OCI-LY1 (cell line): ENCODE measurements at regions not wholly inside any gene's neighbourhood (a gene's known extent, or its start where the extent isn't known, plus 50 kb on each side); places are given as distances from the start of the nearest gene placed in this dataset.
"Not testable (repeated sequence)": the region's sequence is repeated elsewhere in the genome, so short reads cannot be mapped to it uniquely, and the experiment has no call there.

ENCODE experiments used
- H2AFZ ChIP-seq: fragments of 200-600 bp; sonication (generic), shearing (Covaris generic); 2 replicates; pipeline ENCODE4 v1.6.0; 2014; ENCODE audit warnings: antibody characterized with exemption, mild to moderate bottlenecking, low read length
- H3F3A ChIP-seq: fragments of 200-600 bp; sonication (generic), shearing (Covaris generic); 2 replicates; pipeline ENCODE4 v1.6.0; 2014; ENCODE audit warnings: mild to moderate bottlenecking, antibody characterized with exemption, low read length, moderate library complexity; ENCODE audit not compliant: insufficient read depth
- H3K27ac ChIP-seq: fragments of 200-600 bp; sonication (generic); 2 replicates; pipeline ENCODE4 v1.5.1; 2014; ENCODE audit warnings: low read length, mixed run types, mild to moderate bottlenecking, low read depth; ENCODE audit not compliant: poor library complexity, severe bottlenecking
- H3K27me3 ChIP-seq: fragments of 200-600 bp; sonication (generic); 2 replicates; pipeline ENCODE4 v1.6.0; 2014; ENCODE audit warnings: antibody characterized with exemption, mild to moderate bottlenecking, low read length, moderate library complexity; ENCODE audit not compliant: insufficient read depth
- H3K36me3 ChIP-seq: fragments of 200-600 bp; sonication (generic); 2 replicates; pipeline ENCODE4 v1.6.1; 2014; ENCODE audit warnings: mild to moderate bottlenecking, antibody characterized with exemption, low read length, moderate library complexity, mixed read lengths; ENCODE audit not compliant: insufficient read depth
- H3K4me1 ChIP-seq: fragments of 200-600 bp; sonication (generic); 2 replicates; pipeline ENCODE4 v1.5.1; 2014; ENCODE audit warnings: mild to moderate bottlenecking, low read length, moderate library complexity; ENCODE audit not compliant: insufficient read depth, severe bottlenecking
- H3K4me2 ChIP-seq: fragments of 200-600 bp; sonication (generic), shearing (Covaris generic); 2 replicates; pipeline ENCODE4 v1.6.1; 2014; ENCODE audit warnings: low read length
- H3K4me3 ChIP-seq: fragments of 200-600 bp; sonication (generic); 2 replicates; pipeline ENCODE4 v1.5.1; 2014; ENCODE audit warnings: low read length, low read depth, mild to moderate bottlenecking, mixed read lengths; ENCODE audit not compliant: poor library complexity, severe bottlenecking
- H3K79me2 ChIP-seq: fragments of 200-600 bp; shearing (Covaris generic); 2 replicates; pipeline ENCODE4 v1.6.1; 2016; ENCODE audit warnings: mixed run types, low read length, mixed read lengths; ENCODE audit not compliant: insufficient read depth
- H3K9ac ChIP-seq: fragments of 200-600 bp; sonication (generic), shearing (Covaris generic); 2 replicates; pipeline ENCODE4 v1.6.1; 2014; ENCODE audit warnings: mild to moderate bottlenecking, low read length, mixed read lengths
- H3K9me2 ChIP-seq: fragments of 200-600 bp; sonication (generic), shearing (Covaris generic); 2 replicates; pipeline ENCODE4 v1.6.1; 2014; ENCODE audit warnings: low read depth, mild to moderate bottlenecking, low read length, mixed read lengths
- H3K9me3 ChIP-seq: fragments of 200-600 bp; shearing (Covaris generic); 2 replicates; pipeline ENCODE4 v1.6.1; 2014; ENCODE audit warnings: low read length, mixed read lengths
- H4K20me1 ChIP-seq: fragments of 200-600 bp; sonication (generic), shearing (Covaris generic); 2 replicates; pipeline ENCODE4 v1.6.0; 2016; ENCODE audit warnings: mild to moderate bottlenecking, low read length; ENCODE audit not compliant: insufficient read depth
- EZH2 ChIP-seq: fragments of 200-600 bp; sonication (generic), shearing (Covaris generic); IDR thresholded peaks from 2 replicates; pipeline ENCODE4 v1.8.0; 2017; ENCODE audit warnings: borderline replicate concordance, mixed run types, mild to moderate bottlenecking, antibody characterized with exemption, low read length, moderate library complexity, mixed read lengths
- TF ChIP-seq, protein P1 (sequence below): fragments of 200-600 bp; sonication (generic), shearing (Covaris generic); IDR thresholded peaks from 2 replicates; pipeline ENCODE4 v1.5.1; 2017; ENCODE audit warnings: mild to moderate bottlenecking, antibody characterized with exemption, low read length, moderate library complexity, mixed read lengths

DNA sequence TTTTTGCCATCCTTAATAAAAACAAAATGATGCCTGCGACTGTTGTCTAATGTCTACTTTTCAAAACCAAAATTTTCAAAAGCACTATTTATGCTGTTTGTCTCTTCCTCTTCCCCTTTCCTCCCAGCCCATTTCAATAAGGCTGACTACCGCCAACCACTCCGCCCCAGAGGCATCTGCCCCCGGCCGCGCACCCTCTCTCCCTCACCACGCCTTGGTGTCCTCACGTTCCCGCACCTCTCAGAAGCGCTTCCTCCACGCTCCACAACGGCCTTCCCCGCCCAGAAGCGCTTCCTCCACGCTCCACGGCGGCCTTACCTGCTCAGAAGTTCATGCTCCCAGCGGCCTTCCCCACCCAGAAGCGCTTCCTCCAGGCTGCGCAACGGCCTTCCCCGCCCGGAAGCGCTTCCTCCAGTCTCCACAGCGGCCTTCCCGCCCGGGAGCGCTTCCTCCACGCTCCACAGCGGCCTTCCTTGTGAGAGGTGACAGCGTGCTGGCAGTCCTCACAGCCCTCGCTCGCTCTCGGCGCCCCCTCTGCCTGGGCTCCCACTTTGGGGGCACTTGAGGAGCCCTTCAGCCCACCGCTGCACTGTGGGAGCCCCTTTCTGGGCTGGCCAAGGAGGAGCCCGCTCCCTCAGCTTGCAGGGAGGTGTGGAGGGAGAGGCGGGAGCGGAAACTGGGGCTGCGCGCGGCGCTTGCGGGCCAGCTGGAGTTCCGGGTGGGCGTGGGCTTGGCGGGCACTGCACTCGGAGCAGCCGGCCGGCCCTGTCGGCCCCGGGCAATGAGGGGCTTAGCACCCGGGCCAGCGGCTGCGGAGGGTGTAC, 490.4 kb upstream of the ZFP42 start:
- Histone ChIP-seq H3K4me2 (no peak overlapping the region), H3K9me2 (no peaks in the 10 kb centered on the region), H3K27me3 (no peaks in the 10 kb centered on the region), H4K20me1 (no peaks in the 10 kb centered on the region), H3K4me1 (peaks cover 35% of the 10 kb centered on the region), H3K9ac (no peak overlapping the region), H2AFZ (no peak overlapping the region), H3K9me3 (no peaks in the 10 kb centered on the region), H3F3A (no peaks in the 10 kb centered on the region), H3K36me3 (no peaks in the 10 kb centered on the region), H3K79me2 (no peaks in the 10 kb centered on the region), H3K4me3 (no peak overlapping the region), H3K27ac (no peak overlapping the region)
- TF ChIP-seq EZH2, result no peak
- TF ChIP-seq, protein P1, sequence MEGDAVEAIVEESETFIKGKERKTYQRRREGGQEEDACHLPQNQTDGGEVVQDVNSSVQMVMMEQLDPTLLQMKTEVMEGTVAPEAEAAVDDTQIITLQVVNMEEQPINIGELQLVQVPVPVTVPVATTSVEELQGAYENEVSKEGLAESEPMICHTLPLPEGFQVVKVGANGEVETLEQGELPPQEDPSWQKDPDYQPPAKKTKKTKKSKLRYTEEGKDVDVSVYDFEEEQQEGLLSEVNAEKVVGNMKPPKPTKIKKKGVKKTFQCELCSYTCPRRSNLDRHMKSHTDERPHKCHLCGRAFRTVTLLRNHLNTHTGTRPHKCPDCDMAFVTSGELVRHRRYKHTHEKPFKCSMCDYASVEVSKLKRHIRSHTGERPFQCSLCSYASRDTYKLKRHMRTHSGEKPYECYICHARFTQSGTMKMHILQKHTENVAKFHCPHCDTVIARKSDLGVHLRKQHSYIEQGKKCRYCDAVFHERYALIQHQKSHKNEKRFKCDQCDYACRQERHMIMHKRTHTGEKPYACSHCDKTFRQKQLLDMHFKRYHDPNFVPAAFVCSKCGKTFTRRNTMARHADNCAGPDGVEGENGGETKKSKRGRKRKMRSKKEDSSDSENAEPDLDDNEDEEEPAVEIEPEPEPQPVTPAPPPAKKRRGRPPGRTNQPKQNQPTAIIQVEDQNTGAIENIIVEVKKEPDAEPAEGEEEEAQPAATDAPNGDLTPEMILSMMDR, result no peak

DNA sequence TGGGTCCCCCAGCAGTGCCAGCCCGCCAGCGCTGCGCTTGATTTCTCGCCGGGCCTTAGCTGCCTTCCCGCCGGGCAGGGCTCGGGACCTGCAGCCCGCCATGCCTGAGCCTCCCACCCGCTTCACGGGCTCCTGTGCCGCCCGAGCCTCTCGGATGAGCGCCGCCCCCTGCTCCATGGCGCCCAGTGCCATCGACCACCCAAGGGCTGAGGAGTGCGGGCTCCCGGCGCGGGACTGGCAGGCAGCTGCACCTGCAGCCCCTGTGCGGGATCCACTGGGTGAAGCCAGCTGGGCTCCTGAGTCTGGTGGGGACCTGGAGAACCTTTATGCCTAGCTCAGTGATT, 489.8 kb upstream of the ZFP42 start:
- H3K36me3 ChIP-seq, H3K9me2 ChIP-seq, H4K20me1 ChIP-seq, H2AFZ ChIP-seq, H3K9me3 ChIP-seq, H3F3A ChIP-seq, H3K79me2 ChIP-seq, H3K27me3 ChIP-seq, H3K4me2 ChIP-seq, H3K9ac ChIP-seq, H3K4me3 ChIP-seq, H3K27ac ChIP-seq: not testable (repeated sequence)
- peaks cover 29% of the 10 kb centered on the region for H3K4me1 ChIP-seq

DNA sequence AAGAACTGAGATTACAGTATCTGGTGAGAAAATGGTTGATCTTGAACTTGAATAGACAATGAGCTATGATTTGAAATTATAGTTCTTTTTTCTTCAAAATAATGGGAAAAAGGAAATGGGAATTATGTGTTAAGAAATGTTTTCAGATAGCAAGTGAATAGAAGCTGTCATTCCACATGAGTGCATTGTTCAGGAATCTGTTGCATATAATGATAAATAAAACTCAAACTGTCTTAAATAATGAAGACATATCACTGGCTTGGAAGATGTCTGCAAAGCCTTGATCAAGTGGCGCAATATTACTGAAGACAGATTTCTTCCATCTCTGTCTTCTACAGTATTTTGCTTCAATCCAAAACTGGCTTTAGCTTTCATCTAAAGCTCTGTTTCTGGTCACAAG, 479.3 kb upstream of the ZFP42 start:
- H3K4me2 ChIP-seq, result no peak overlapping the region
- H3K27me3 ChIP-seq, result no peaks in the 10 kb centered on the region
- H3K4me1 ChIP-seq, result no peaks in the 10 kb centered on the region
- H4K20me1 ChIP-seq, result no peaks in the 10 kb centered on the region
- H3K9me2 ChIP-seq, result no peaks in the 10 kb centered on the region
- no peaks in the 10 kb centered on the region for H3K79me2 ChIP-seq
- H3K36me3 ChIP-seq, result no peaks in the 10 kb centered on the region
- H2AFZ ChIP-seq, result no peak overlapping the region
- H3F3A ChIP-seq, result no peaks in the 10 kb centered on the region
- no peak overlapping the region for H3K4me3 ChIP-seq
- TF ChIP-seq EZH2, result no peak
- TF ChIP-seq, protein P1, result no peak
- no peak overlapping the region for H3K9ac ChIP-seq
- H3K27ac ChIP-seq, result no peak overlapping the region
- H3K9me3 ChIP-seq, result no peaks in the 10 kb centered on the region

- no peaks in the 10 kb centered on the region for H4K20me1 ChIP-seq
- peaks cover 8% of the 10 kb centered on the region for H3K4me1 ChIP-seq
- H3K36me3 ChIP-seq, result no peaks in the 10 kb centered on the region
- H3F3A ChIP-seq, result no peaks in the 10 kb centered on the region
- H3K4me3 ChIP-seq, result no peak overlapping the region
- no peaks in the 10 kb centered on the region for H3K9me2 ChIP-seq
- H3K9me3 ChIP-seq, result peaks cover 3% of the 10 kb centered on the region; the same call in 1 of the 2 replicates
- no peaks in the 10 kb centered on the region for H3K27me3 ChIP-seq
- TF ChIP-seq, protein P1, result no peak
- TF ChIP-seq EZH2, result no peak
- H3K4me2 ChIP-seq, result no peak overlapping the region
- peak overlapping the region; percentile 5; the same call in 1 of the 2 replicates for H2AFZ ChIP-seq
- H3K27ac ChIP-seq, result no peak overlapping the region
- H3K79me2 ChIP-seq, result no peaks in the 10 kb centered on the region
- H3K9ac ChIP-seq, result no peak overlapping the region
Measured at GRCh38 chr4:187541666-187542065, 453.9 kb upstream of the ZFP42 start.
